TTC549 (cell line): ENCODE measurements at regions not wholly inside any gene's neighbourhood (a gene's known extent, or its start where the extent isn't known, plus 50 kb on each side); places are given as distances from the start of the nearest gene placed in this dataset.
"Not testable (repeated sequence)": the region's sequence is repeated elsewhere in the genome, so short reads cannot be mapped to it uniquely, and the experiment has no call there.

Experiments used
- FAIRE-seq: peaks from 2 replicates; lab custom pipeline; 2012; peaks lifted over from hg19 to GRCh38; lab: Jason Lieb, UNC

GRCh38 chr12:25382311-25383106, 131.8 kb upstream of the KRAS start:
- no peak for FAIRE-seq

GRCh38 chr12:25377469-25378177, 126.9 kb upstream of the KRAS start:
- no peak for FAIRE-seq

- FAIRE-seq: no peak
Observed at GRCh38 chr12:25376985-25377384, 126.3 kb upstream of the KRAS start.

GRCh38 chr12:25376407-25376806, 125.7 kb upstream of the KRAS start:
- FAIRE-seq: no peak

- no peak for FAIRE-seq
Observed at GRCh38 chr12:25372969-25373817, 122.5 kb upstream of the KRAS start.

GRCh38 chr12:25372002-25372401, 121.3 kb upstream of the KRAS start:
- no peak for FAIRE-seq

GRCh38 chr12:25368557-25368956, 117.8 kb upstream of the KRAS start:
- no peak for FAIRE-seq

- FAIRE-seq: no peak
Observed at GRCh38 chr12:25366122-25366521, 115.4 kb upstream of the KRAS start.

- FAIRE-seq: no peak
Observed at GRCh38 chr12:25365340-25365730, 114.6 kb upstream of the KRAS start.

GRCh38 chr12:25364529-25365339, 114.0 kb upstream of the KRAS start:
- no peak for FAIRE-seq

GRCh38 chr12:25362646-25363045, 111.9 kb upstream of the KRAS start:
- no peak for FAIRE-seq

- no peak for FAIRE-seq
Observed at GRCh38 chr12:25361511-25361910, 110.8 kb upstream of the KRAS start.

GRCh38 chr12:25357595-25357994, 106.9 kb upstream of the KRAS start:
- FAIRE-seq: no peak

GRCh38 chr12:25352942-25353341, 102.2 kb upstream of the KRAS start:
- not testable (repeated sequence) for FAIRE-seq

GRCh38 chr12:25352083-25352918, 101.6 kb upstream of the KRAS start:
- FAIRE-seq: no peak

GRCh38 chr12:25348593-25348895, 97.8 kb upstream of the KRAS start:
- no peak for FAIRE-seq

GRCh38 chr12:25347716-25348592, 97.2 kb upstream of the KRAS start:
- FAIRE-seq: no peak

- not testable (repeated sequence) for FAIRE-seq
Observed at GRCh38 chr12:25341877-25342276, 91.1 kb upstream of the KRAS start.

GRCh38 chr12:25337916-25338315, 87.2 kb upstream of the KRAS start:
- no peak for FAIRE-seq

- no peak for FAIRE-seq
Observed at GRCh38 chr12:25332143-25332542, 81.4 kb upstream of the KRAS start.
